ENCODE measurements at regions not wholly inside any gene's neighbourhood (a gene's known extent, or its start where the extent isn't known, plus 50 kb on each side); places are given as distances from the start of the nearest gene placed in this dataset.
"Not testable (repeated sequence)": the region's sequence is repeated elsewhere in the genome, so short reads cannot be mapped to it uniquely, and the experiment has no call there.

DNA sequence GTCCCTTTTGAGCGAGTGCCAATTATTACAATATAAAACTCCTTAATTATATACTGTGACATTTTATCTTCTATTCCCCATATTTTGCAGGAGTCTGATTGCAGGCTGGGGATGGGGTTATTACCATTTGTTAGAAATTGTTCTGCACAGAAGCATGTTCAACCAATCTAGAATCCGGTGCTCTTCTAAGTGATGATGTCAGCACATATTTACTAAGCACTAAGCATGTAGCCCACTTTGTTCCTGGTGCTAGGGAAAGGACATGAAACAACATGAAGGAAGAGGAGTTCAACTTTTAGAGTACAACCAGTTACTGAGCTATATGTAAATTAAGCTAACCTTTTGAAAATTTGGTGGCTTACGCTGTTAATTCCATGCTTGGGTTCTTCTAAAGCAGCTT is 52.8 kb upstream of the IL1RAPL2 start:
- DNase-seq (ENCODE audit: low read depth): no peak

- no peak for DNase-seq (ENCODE audit: low read depth)
Observed at GRCh38 chrX:104510801-104511200, 55.2 kb upstream of the IL1RAPL2 start.

GRCh38 chrX:104502460-104502859 is 63.5 kb upstream of the IL1RAPL2 start:
- no peak for DNase-seq (ENCODE audit: low read depth)

GRCh38 chrX:104488811-104489210 is 77.2 kb upstream of the IL1RAPL2 start:
- DNase-seq (ENCODE audit: low read depth): no peak

GRCh38 chrX:104486691-104487090 is 79.3 kb upstream of the IL1RAPL2 start:
- no peak for DNase-seq (ENCODE audit: low read depth)

- DNase-seq (ENCODE audit: low read depth): no peak
Observed at GRCh38 chrX:104482757-104483156, 83.2 kb upstream of the IL1RAPL2 start.

DNA sequence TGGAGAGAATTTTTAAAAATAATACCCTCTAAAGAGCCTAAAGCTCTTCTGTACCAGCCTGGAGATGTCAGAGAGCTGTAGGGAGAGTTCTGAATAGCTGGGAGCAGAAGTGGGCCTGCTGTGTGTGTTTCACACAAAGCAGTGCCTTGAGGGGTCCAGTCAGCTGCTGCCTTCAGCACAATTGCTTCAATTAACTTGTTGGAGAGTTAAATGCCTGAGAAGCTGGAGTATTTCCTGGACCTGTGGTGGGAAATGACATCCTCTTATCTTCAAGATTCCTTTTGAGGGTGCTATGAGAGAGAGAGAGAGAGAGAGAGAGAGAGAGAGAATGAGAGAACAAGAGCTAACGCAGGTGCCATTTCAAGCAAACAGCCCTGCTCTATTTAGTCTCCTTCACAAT is 96.2 kb upstream of the IL1RAPL2 start:
- DNase-seq (ENCODE audit: low read depth): no peak

DNA sequence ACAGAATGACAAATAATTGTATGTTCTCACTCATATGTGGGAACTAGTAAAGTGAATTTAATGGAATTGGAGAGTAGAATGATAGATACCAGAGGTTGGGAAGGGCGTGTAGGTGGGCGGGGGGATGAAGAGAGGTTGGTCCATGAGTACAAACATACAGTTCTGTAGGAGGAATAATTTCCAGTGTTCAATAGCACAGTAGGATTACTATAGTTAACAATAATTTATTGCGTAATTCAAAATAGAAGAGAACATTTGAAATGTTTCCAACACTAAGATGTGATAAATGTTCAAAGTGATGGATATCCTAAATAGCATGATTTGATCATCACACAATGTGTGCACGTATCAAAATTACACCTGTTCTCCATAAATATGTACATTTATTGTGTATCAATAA is 106.2 kb upstream of the IL1RAPL2 start:
- DNase-seq (ENCODE audit: low read depth): no peak

DNA sequence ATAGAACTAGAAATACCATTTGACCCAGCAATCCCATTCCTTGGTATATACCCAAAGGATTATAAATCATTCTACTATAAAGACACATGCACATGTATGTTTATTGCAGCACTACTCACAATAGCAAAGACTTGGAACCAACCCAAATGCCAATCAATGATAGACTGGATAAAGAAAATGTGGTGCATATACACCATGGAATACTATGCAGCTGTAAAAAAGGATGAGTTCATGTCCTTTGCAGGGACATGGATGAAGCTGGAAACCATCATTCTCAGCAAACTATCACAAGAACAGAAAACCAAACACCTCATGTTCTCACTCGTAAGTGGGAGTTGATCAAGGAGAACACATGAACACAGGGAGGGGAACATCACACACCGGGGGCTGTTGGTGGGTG is 108.9 kb upstream of the IL1RAPL2 start:
- not testable (repeated sequence) for DNase-seq (ENCODE audit: low read depth)

DNA sequence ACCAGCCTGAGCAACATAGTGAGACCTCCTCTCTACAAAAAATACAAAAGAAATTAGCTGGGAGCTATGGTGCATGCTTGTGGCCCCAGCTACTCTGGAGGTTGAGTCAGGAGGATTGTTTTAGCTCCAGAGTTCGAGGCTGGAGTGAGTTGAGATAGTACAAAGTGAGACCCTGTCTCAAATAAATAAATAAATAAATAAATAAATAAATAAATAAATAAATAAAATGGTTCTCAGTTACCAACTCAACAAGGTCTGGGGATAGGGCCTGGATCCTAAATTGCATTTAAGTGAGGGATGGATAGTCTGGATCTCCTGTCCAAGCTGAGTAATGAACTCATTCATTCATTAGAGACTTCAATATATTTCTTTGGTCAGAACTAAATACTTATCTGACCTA is 115.7 kb upstream of the IL1RAPL2 start:
- DNase-seq (ENCODE audit: low read depth): no peak

DNA sequence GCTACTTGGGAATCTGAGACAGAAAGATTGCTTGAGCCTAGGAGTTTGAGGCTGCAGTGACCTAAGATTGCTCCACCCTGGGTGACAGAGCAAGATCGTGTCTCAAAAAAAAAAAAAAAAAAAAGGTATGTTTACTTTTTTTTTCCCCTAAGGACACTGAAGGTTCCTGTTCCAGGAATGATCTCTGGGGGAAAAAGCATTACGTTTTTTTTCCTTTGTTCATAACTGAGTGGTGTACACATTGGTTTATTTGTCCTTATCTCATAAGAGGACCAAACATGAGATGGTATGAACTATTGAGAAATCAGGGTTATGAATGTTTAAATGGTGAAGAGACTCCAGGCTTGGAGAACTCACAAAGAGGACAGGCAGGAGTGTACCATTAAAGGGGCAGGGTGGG is 120.4 kb upstream of the IL1RAPL2 start:
- no peak for DNase-seq (ENCODE audit: low read depth)

- DNase-seq (ENCODE audit: low read depth): no peak
Observed at GRCh38 chrX:104435249-104435648, 130.8 kb upstream of the IL1RAPL2 start.

DNA sequence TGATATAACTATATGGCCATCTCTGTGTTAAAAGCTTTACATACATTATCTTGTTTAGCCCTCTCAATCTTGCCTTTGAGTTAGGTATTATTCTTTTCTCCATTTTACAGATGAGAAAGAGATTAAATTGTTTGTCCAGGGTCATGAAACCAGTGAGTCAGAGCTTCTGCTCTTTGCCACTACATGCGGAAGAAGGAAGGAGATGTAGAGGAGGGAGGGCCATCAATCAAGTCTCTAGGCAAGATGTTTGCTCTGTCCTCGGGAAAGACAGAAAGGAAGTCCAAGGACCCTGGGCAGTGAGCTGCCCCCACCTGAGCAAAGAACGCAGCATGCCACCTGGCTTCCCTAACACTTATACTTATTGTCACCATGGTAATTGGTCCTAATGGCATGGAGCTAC is 133.7 kb upstream of the IL1RAPL2 start:
- no peak for DNase-seq (ENCODE audit: low read depth)

DNA sequence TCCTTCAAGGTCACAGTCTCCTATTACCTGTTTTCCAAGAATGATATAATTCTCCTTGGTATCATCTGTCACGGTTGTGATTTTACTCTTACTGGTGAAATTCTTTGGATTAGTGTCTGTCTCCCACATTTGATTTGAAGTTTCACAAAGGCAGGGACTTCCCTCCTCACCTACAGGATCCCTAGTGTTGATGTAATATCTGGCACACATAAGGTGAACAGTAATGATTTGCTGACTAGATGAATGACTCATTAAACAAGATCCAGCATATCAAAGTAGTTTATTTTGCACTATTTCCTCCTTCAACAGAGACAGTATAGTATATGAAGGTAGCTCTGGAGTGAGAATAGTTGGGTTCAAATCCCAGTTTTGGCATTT is 135.3 kb upstream of the IL1RAPL2 start:
- DNase-seq (ENCODE audit: low read depth): no peak

DNA sequence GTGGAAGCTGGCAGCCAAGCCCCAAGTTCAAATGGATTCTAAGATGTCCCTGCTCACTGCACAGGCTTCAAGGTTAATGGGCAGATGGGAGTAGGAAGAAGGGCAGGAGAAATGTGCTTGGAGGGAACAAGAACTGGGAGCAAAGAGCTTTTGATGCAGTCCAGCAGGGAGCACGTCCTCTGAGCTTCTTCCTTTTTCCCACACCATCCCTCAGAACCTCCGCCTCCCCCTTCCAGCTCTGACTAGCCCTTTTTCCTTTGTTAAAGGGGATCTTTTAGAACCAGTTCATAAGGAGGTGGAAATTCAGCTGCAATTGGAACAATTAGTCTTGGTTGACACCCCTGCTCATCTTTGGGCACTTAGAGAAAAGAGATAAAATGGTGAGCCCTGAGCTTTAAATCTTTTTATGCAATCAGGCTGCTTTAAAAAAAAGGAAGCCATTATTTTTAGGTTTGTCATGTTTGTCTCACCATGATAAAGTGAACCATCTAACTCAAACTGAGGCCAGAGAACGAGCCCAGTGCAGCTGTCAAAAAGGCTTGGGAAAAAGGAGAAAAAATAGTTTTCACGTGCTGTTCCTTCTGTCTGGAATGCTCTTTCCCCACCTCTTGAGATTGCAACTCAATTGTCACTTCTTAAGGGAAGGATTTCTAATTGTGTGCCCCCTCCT is 135.8 kb upstream of the IL1RAPL2 start:
- no peak for DNase-seq (ENCODE audit: low read depth)

DNA sequence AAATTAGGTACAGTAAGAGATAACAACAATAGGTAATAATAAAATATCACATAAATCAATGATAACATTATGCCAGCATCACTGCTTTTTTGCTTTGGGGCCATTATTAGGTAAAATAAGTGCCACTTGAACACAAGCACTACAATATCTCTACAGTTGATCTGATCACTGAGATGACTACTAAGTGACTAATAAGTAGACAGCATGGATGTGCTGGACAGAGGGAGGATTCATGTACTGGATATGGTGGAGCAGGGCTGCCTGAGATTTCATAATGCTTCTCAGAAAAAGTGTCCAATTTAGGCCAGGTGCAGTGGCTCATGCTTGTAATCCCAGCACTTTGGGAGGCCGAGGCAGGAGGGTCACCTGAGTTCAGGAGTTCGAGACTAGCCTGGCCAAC is 137.8 kb upstream of the IL1RAPL2 start:
- no peak for DNase-seq (ENCODE audit: low read depth)

GRCh38 chrX:104427693-104428092 is 138.3 kb upstream of the IL1RAPL2 start:
- no peak for DNase-seq (ENCODE audit: low read depth)

GRCh38 chrX:104427073-104427472 is 138.9 kb upstream of the IL1RAPL2 start:
- DNase-seq (ENCODE audit: low read depth): no peak

DNA sequence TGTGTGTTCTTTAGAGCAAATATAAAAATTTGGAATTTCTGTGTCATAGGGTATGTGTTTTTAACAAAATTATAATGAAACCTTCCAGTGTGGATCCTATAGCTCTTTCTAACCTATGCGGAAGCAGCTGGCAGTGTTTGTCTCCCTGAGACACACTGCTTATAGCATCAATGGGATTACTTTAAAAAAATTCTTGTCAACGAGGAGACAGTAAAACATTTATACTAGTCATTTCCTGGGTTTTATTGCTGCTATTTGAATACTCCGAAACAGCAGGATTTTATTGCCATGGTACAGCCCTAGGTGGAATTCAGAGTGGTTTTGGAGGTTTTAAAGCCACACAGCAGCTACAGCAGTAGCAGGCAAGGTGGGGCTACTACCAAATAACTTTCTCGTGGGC is 145.1 kb upstream of the IL1RAPL2 start:
- DNase-seq (ENCODE audit: low read depth): no peak

DNA sequence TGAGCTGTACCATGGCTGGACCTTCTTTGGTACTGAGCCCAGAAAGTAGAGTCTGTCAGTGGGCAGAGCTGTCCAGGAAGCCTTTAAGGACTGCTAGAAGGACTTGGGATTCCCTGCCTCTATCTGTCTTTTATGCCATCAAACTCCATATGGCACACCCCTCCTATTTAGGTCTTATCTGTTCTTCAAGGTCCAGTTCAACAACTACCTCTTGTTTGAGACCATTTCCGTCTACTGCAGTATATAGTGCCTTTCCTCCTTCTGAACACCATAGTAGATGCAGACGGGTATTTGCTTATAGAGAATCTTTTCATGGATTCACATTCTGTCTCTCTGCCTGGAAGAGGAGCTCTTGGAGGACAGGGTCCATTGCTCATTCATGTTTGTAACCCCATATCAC is 146.1 kb upstream of the IL1RAPL2 start:
- DNase-seq (ENCODE audit: low read depth): no peak

DNA sequence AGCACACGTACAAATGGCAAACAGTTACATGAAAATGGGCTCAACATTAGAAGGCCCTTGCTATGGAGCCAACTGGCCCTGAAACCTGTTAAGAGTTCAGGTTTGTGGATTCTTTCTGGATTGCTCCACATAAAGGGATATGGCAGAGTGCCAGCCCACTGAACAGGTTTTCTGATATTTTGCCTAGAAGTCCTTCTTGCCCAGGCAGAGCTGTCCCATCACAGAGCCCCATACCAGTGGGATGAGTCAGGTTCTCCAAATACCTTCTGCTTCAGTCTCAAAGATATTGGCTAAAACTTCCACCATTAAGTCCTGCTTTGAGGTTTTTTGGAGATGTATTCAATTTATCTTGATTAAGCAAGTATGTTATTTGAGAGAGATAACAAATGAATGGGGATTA is 146.8 kb upstream of the IL1RAPL2 start:
- no peak for DNase-seq (ENCODE audit: low read depth)

DNA sequence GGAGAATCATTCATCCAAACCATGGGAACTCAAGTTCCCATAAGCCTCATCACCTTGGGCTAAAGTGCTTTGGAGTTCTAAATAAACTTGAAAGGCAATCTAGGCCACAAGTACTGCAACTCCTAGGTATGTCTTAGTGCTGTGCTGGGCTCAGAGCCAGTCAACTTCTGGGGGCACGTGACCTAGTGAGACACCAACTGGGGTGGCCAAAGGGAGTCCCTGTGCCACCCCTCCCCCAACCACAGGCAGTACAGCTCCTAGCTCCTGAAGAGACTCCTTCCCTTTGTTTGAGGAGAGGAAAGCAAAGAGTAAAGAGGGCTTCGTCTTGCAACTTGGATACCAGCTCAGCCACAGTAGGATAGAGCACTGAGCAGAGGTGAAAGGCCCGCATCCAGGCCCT is 154.2 kb upstream of the IL1RAPL2 start:
- no peak for DNase-seq (ENCODE audit: low read depth)

DNA sequence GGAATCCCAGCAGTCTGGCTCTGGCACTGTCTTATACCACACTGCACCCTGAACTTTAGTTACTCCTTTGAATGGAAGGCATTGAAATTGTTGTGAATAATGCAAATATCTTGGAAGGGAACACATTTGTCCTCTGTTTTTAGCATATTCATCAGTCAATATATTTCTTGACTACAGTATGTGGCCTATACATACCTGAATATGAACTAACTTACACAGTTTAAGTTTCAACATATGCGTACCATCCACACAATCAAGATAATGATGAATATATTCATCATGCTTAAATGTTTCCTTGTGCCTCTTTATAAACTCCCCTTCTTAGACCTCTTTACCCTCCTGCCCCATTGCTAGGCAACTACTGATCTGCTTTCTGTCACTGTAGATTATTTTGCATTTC is 145.7 kb upstream of the ESX1 start:
- no peak for DNase-seq (ENCODE audit: low read depth)

DNA sequence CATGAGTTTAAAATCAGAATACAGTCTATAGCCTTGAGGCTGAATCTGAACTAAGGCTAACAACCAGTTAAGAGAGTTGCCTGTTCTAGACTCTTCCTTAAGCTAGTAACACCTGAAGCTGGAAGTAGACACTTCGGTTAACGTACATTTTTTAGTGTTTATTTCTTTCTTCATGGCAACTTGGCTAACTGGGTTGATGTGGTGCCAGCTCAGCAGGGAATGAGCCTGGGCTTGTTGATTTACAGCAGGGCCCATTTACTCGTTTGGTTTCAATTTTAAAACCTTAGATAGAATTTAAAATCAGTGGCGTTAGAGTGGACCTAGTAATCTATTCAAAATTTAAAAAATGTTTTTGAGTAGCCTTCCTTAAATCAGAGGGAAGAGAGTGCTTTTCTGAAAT is 137.6 kb upstream of the ESX1 start:
- no peak for DNase-seq (ENCODE audit: low read depth)

DNA sequence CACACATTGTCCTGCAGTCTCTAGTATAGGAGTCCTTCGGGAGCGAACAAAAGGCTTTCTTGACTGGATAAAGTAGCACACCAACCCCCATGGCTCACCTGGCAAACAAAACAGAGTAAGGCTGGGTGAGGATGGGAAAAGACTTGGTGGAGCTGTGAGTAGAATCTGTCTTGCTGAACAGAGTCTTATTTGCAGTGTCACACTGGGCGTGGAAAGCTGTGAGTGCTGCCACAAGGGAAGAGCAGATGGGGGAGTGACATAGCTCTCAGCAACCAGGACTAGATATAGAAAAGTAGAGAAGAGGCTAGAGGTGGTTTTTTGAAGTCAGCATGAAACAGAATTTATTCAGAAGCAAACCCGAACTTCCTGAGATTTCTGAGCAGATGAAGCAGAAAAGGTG is 137.2 kb upstream of the ESX1 start:
- DNase-seq (ENCODE audit: low read depth): no peak
